WTC11 (cell line): ENCODE measurements at regions not wholly inside any gene's neighbourhood (a gene's known extent, or its start where the extent isn't known, plus 50 kb on each side); places are given as distances from the start of the nearest gene placed in this dataset.

Experiments used
- ATAC-seq: fragments of 200-7000 bp; cut with Tn5 transposase; 2 replicates; pipeline ENCODE4 v1.10.0; 2021; ENCODE audit warnings: mild to moderate bottlenecking, moderate library complexity
- CTCF ChIA-PET: fragments of 300-600 bp; sonication (Branson Sonifier 250); formaldehyde crosslinking; loops from one replicate; lab custom pipeline; 2021; ENCODE audit warnings: antibody characterized with exemption; lab: Charles Lee
- POLR2A ChIA-PET: fragments of 350-600 bp; sonication (Branson Sonifier 250); formaldehyde crosslinking; loops from one replicate; lab custom pipeline; 2021; ENCODE audit warnings: antibody characterized with exemption; lab: Charles Lee
- DNase-seq: peaks from one replicate; pipeline ENCODE4 v3.0.0; 2021; ENCODE audit warnings: low spot score
- H3K27ac Mint-ChIP-seq: 2 replicates; pipeline ENCODE4 v1.8.0; 2021; ENCODE audit warnings: mixed read lengths
- H3K27me3 Mint-ChIP-seq: 2 replicates; pipeline ENCODE4 v1.8.0; 2021; ENCODE audit warnings: low read depth, mild to moderate bottlenecking, moderate library complexity, mixed read lengths
- H3K36me3 Mint-ChIP-seq: 2 replicates; pipeline ENCODE4 v1.8.0; 2021; ENCODE audit warnings: mixed read lengths
- H3K4me1 Mint-ChIP-seq: 2 replicates; pipeline ENCODE4 v1.8.0; 2022; ENCODE audit warnings: mixed read lengths
- H3K4me3 Mint-ChIP-seq: 2 replicates; pipeline ENCODE4 v1.8.0; 2021; ENCODE audit warnings: mild to moderate bottlenecking, moderate library complexity, mixed read lengths
- H3K9me3 Mint-ChIP-seq: 2 replicates; pipeline ENCODE4 v1.8.0; 2021; ENCODE audit warnings: mixed read lengths
- ARID4B ChIP-seq: sonication (generic); formaldehyde crosslinking; IDR thresholded peaks from 2 replicates; pipeline ENCODE4 v1.8.0; 2023; ENCODE audit warnings: missing genetic modification reagents, mild to moderate bottlenecking, borderline replicate concordance
- ATF1 ChIP-seq: sonication (generic); formaldehyde crosslinking; IDR thresholded peaks from 2 replicates; pipeline ENCODE4 v1.8.1; 2023; ENCODE audit warnings: mild to moderate bottlenecking, moderate library complexity, missing genetic modification reagents
- GRHL2 ChIP-seq: fragments of 250-450 bp; sonication (Bioruptor Pico); IDR thresholded peaks from 2 replicates; pipeline ENCODE4 v1.8.0; 2022; ENCODE audit warnings: mild to moderate bottlenecking, moderate library complexity; ENCODE audit not compliant: insufficient replicate concordance, severe bottlenecking
- HMGXB4 ChIP-seq: sonication (generic); formaldehyde crosslinking; IDR thresholded peaks from 2 replicates; pipeline ENCODE4 v1.8.1; 2023; ENCODE audit warnings: mild to moderate bottlenecking, moderate library complexity, missing genetic modification reagents
- NFE2L1 ChIP-seq: sonication (generic); formaldehyde crosslinking; IDR thresholded peaks from 2 replicates; pipeline ENCODE4 v1.8.1; 2023; ENCODE audit warnings: missing genetic modification reagents
- PRRX2 ChIP-seq: fragments of 250-450 bp; sonication (Bioruptor Pico); IDR thresholded peaks from 2 replicates; pipeline ENCODE4 v1.8.0; 2021; ENCODE audit warnings: mild to moderate bottlenecking
- SMAD4 ChIP-seq: sonication (generic); formaldehyde crosslinking; IDR thresholded peaks from 2 replicates; pipeline ENCODE4 v1.8.0; 2022; ENCODE audit warnings: mild to moderate bottlenecking, missing genetic modification reagents
- TEAD4 ChIP-seq: sonication (generic); formaldehyde crosslinking; IDR thresholded peaks from 2 replicates; pipeline ENCODE4 v1.8.0; 2022; ENCODE audit warnings: mild to moderate bottlenecking, missing genetic modification reagents
- ZMAT4 ChIP-seq: fragments of 250-450 bp; sonication (Bioruptor Pico); IDR thresholded peaks from 2 replicates; pipeline ENCODE4 v1.9.0; 2021; ENCODE audit warnings: mild to moderate bottlenecking
- ZNF263 ChIP-seq: sonication (generic); formaldehyde crosslinking; IDR thresholded peaks from 2 replicates; pipeline ENCODE4 v1.8.1; 2022; ENCODE audit warnings: low read depth, mild to moderate bottlenecking, moderate library complexity, missing genetic modification reagents
- ZNF396 ChIP-seq: fragments of 250-450 bp; sonication (Bioruptor Pico); IDR thresholded peaks from 2 replicates; pipeline ENCODE4 v1.8.0; 2021; ENCODE audit warnings: mild to moderate bottlenecking, moderate library complexity, borderline replicate concordance
- ZNF512 ChIP-seq: sonication (generic); formaldehyde crosslinking; IDR thresholded peaks from 2 replicates; pipeline ENCODE4 v1.8.1; 2022; ENCODE audit warnings: missing genetic modification reagents, borderline replicate concordance
- TF ChIP-seq, protein P1 (sequence below): sonication (generic); formaldehyde crosslinking; IDR thresholded peaks from 2 replicates; pipeline ENCODE4 v1.8.1; 2022; ENCODE audit warnings: low read depth, mild to moderate bottlenecking, moderate library complexity, missing genetic modification reagents, borderline replicate concordance
- TF ChIP-seq, protein P2 (sequence below): sonication (generic); formaldehyde crosslinking; IDR thresholded peaks from 2 replicates; pipeline ENCODE4 v1.8.0; 2022; ENCODE audit warnings: missing genetic modification reagents
- TF ChIP-seq, protein P3 (sequence below): fragments of 250-450 bp; sonication (Bioruptor Pico); IDR thresholded peaks from 2 replicates; pipeline ENCODE4 v1.8.0; 2021; ENCODE audit warnings: mild to moderate bottlenecking

- peaks cover 7% of the 10 kb centered on the region; the same call in 1 of the 2 replicates for H3K9me3 Mint-ChIP-seq
- CTCF ChIA-PET = interaction anchor here (1.0 kb wide), 1 partner anchor 280 kb away, joined by 3 read pairs; no protein-coding TSS in a partner anchor
- no peak for ATAC-seq
These were observed 401.1 kb upstream of the ZNF507 start for GRCh38 chr19:31944326-31944725.

More at GRCh38 chr19:31944326-31944725, 401.1 kb upstream of the ZNF507 start:
- POLR2A ChIA-PET = no interaction called here
- no peaks in the 10 kb centered on the region for H3K27me3 Mint-ChIP-seq
- H3K36me3 Mint-ChIP-seq = no peaks in the 10 kb centered on the region
- no peak overlapping the region for H3K4me3 Mint-ChIP-seq
- TF ChIP-seq PRRX2 (CRISPR knock-in tag) (no peak), HMGXB4 (CRISPR knock-in tag) (no peak), SMAD4 (CRISPR knock-in tag) (no peak), NFE2L1 (CRISPR knock-in tag) (no peak), ZMAT4 (CRISPR knock-in tag) (no peak), ZNF396 (CRISPR knock-in tag) (no peak), GRHL2 (no peak), TEAD4 (no peak), ARID4B (CRISPR knock-in tag) (no peak), ZNF263 (CRISPR knock-in tag) (no peak), ZNF512 (CRISPR knock-in tag) (no peak), ATF1 (no peak)
- TF ChIP-seq, protein P1, sequence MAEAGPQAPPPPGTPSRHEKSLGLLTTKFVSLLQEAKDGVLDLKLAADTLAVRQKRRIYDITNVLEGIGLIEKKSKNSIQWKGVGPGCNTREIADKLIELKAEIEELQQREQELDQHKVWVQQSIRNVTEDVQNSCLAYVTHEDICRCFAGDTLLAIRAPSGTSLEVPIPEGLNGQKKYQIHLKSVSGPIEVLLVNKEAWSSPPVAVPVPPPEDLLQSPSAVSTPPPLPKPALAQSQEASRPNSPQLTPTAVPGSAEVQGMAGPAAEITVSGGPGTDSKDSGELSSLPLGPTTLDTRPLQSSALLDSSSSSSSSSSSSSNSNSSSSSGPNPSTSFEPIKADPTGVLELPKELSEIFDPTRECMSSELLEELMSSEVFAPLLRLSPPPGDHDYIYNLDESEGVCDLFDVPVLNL (CRISPR knock-in tag) = no peak
- TF ChIP-seq, protein P2, sequence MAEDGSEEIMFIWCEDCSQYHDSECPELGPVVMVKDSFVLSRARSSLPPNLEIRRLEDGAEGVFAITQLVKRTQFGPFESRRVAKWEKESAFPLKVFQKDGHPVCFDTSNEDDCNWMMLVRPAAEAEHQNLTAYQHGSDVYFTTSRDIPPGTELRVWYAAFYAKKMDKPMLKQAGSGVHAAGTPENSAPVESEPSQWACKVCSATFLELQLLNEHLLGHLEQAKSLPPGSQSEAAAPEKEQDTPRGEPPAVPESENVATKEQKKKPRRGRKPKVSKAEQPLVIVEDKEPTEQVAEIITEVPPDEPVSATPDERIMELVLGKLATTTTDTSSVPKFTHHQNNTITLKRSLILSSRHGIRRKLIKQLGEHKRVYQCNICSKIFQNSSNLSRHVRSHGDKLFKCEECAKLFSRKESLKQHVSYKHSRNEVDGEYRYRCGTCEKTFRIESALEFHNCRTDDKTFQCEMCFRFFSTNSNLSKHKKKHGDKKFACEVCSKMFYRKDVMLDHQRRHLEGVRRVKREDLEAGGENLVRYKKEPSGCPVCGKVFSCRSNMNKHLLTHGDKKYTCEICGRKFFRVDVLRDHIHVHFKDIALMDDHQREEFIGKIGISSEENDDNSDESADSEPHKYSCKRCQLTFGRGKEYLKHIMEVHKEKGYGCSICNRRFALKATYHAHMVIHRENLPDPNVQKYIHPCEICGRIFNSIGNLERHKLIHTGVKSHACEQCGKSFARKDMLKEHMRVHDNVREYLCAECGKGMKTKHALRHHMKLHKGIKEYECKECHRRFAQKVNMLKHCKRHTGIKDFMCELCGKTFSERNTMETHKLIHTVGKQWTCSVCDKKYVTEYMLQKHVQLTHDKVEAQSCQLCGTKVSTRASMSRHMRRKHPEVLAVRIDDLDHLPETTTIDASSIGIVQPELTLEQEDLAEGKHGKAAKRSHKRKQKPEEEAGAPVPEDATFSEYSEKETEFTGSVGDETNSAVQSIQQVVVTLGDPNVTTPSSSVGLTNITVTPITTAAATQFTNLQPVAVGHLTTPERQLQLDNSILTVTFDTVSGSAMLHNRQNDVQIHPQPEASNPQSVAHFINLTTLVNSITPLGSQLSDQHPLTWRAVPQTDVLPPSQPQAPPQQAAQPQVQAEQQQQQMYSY (CRISPR knock-in tag) = no peak
- TF ChIP-seq, protein P3, sequence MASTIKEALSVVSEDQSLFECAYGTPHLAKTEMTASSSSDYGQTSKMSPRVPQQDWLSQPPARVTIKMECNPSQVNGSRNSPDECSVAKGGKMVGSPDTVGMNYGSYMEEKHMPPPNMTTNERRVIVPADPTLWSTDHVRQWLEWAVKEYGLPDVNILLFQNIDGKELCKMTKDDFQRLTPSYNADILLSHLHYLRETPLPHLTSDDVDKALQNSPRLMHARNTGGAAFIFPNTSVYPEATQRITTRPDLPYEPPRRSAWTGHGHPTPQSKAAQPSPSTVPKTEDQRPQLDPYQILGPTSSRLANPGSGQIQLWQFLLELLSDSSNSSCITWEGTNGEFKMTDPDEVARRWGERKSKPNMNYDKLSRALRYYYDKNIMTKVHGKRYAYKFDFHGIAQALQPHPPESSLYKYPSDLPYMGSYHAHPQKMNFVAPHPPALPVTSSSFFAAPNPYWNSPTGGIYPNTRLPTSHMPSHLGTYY (CRISPR knock-in tag) = no peak
- H3K4me1 Mint-ChIP-seq = peaks cover 11% of the 10 kb centered on the region
- DNase-seq = no peak
- no peak overlapping the region for H3K27ac Mint-ChIP-seq
